ENCODE measurements at regions not wholly inside any gene's neighbourhood (a gene's known extent, or its start where the extent isn't known, plus 50 kb on each side); places are given as distances from the start of the nearest gene placed in this dataset.
"Not testable (repeated sequence)": the region's sequence is repeated elsewhere in the genome, so short reads cannot be mapped to it uniquely, and the experiment has no call there.

GRCh38 chr1:99481-99880 is 352.0 kb downstream of the OR4F29 start:
- not testable (repeated sequence) for DNase-seq (ENCODE audit: low read depth)

GRCh38 chr1:98811-99210 is 352.7 kb downstream of the OR4F29 start:
- not testable (repeated sequence) for DNase-seq (ENCODE audit: low read depth)

- DNase-seq (ENCODE audit: low read depth) = not testable (repeated sequence)
Observed at GRCh38 chr1:91279-91678, 360.2 kb downstream of the OR4F29 start.

GRCh38 chr1:88110-88509 is 363.4 kb downstream of the OR4F29 start:
- DNase-seq (ENCODE audit: low read depth) = not testable (repeated sequence)

GRCh38 chr1:79152-79551 is 372.3 kb downstream of the OR4F29 start:
- DNase-seq (ENCODE audit: low read depth) = not testable (repeated sequence)

GRCh38 chr1:65119-65518 is 386.4 kb downstream of the OR4F29 start, which contains the start of gene OR4F5:
OR4F5 (plus strand) TSS chr1:65419.
- not testable (repeated sequence) for DNase-seq (ENCODE audit: low read depth)

- DNase-seq (ENCODE audit: low read depth) = not testable (repeated sequence)
Observed at GRCh38 chr1:56014-56531, 395.4 kb downstream of the OR4F29 start.

- DNase-seq (ENCODE audit: low read depth) = not testable (repeated sequence)
Observed at GRCh38 chr1:53182-53581, 398.3 kb downstream of the OR4F29 start.

- DNase-seq (ENCODE audit: low read depth) = not testable (repeated sequence)
Observed at GRCh38 chr1:41965-42466, 409.5 kb downstream of the OR4F29 start.

GRCh38 chr1:41197-41596 is 410.3 kb downstream of the OR4F29 start:
- DNase-seq (ENCODE audit: low read depth) = not testable (repeated sequence)

GRCh38 chr1:29183-29582 is 422.3 kb downstream of the OR4F29 start:
- DNase-seq (ENCODE audit: low read depth) = not testable (repeated sequence)

- DNase-seq (ENCODE audit: low read depth) = not testable (repeated sequence)
Observed at GRCh38 chr1:17298-17697, 434.2 kb downstream of the OR4F29 start.

GRCh38 chr1:16025-16424 is 435.5 kb downstream of the OR4F29 start:
- not testable (repeated sequence) for DNase-seq (ENCODE audit: low read depth)

GRCh38 chr1:9941-10717 is 441.3 kb downstream of the OR4F29 start:
- DNase-seq (ENCODE audit: low read depth) = not testable (repeated sequence)
